COLO829 (cell line): ENCODE measurements at regions not wholly inside any gene's neighbourhood (a gene's known extent, or its start where the extent isn't known, plus 50 kb on each side); places are given as distances from the start of the nearest gene placed in this dataset.
"Not testable (repeated sequence)": the region's sequence is repeated elsewhere in the genome, so short reads cannot be mapped to it uniquely, and the experiment has no call there.

Experiments used
- DNase-seq: peaks from one replicate; pipeline ENCODE4 v3.0.0; 2012; ENCODE audit warnings: low spot score

DNA sequence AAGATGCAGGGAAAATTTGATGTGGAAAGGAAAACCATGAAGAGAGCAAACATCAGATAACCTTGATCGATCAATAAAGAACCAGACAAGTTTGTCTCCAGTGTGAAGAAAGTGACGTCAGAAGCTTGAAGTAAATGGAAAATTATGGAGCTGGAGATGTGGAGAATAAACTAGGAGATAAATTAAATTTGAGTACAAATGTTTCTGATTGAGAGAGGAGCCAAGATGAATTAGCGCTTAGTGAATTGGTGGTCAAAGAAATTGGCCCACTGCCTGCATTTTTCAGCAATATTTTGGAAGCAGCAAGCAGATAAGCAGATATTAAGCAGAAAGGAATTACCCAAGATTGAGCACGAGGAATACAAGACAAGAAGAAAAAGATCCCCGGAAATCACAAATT, 567.3 kb upstream of the ZNF385D start:
- DNase-seq: no peak

DNA sequence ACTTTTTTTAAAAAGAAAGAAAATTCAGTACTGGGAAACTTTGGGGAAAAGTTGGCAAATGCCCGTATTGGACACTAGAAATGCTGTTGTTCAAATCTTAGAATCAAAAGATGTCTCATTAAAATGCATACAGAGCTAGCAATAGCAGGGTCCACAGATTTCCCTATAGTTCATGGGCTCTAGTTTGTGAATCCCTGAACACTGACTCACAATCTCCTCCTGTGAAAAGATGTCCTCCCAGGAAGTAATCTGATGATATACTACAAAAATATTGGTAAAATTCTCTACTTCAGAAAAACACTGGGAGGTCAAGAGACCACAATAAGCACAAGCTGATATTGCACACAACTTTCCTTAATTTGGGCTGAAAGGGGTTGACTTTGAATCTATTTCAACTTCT, 568.4 kb upstream of the ZNF385D start:
- no peak for DNase-seq

DNA sequence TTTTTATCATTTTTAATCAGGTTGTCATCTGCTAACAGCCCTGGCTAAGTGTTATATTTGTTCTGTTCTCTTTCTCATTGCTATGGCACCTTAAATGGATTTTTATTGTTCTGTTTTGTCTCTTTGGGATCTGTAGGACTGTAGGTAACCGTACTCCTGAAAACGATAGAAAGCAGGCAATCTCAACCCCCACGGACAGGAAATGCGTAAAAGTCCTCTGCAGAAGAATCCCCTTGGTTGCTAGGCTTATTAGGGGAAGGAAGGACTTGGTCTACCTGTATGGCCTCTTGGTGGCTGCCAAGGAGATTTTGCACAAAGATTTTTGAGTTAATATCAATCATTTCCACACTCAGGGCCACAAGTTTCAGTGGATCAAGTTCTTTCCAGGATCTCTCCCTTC, 571.9 kb upstream of the ZNF385D start:
- no peak for DNase-seq

DNA sequence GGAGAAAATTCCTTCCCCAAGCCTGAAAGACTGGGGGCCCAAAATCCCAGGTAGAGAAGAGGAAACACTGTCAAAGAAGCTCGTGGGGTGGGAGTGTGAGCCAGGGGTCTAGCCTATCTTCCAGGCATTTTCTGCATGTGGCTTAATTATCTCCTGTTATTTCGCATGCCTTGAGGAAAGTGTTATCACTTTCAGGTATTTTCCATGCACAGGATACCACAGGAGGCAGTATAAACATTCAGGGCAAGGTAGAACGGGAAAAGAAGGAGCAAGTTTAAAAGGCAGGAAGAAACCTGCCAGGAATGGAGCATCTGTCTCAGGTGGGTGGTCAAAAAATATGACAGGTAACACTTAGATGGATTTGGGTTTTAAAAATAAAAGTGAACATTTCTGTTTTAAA, 575.3 kb upstream of the ZNF385D start:
- DNase-seq: no peak

DNA sequence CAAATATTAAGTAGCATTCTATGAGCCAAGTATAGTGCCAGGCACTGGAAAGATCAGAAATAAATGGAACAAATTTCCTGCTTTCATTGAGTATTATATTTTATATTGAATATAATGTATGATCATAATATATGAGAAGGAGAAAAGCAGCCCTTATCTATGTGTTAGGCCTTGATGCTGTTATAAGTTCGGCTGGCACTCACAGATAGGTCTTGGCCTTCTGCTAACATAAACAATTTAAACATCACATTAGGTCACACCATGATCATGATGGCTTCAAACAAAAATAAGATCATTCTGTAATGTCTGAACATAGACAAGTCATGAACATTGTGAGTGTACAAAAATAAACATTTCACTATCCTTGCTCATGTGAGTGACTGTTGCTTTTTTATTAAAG, 584.0 kb upstream of the ZNF385D start:
- no peak for DNase-seq

DNA sequence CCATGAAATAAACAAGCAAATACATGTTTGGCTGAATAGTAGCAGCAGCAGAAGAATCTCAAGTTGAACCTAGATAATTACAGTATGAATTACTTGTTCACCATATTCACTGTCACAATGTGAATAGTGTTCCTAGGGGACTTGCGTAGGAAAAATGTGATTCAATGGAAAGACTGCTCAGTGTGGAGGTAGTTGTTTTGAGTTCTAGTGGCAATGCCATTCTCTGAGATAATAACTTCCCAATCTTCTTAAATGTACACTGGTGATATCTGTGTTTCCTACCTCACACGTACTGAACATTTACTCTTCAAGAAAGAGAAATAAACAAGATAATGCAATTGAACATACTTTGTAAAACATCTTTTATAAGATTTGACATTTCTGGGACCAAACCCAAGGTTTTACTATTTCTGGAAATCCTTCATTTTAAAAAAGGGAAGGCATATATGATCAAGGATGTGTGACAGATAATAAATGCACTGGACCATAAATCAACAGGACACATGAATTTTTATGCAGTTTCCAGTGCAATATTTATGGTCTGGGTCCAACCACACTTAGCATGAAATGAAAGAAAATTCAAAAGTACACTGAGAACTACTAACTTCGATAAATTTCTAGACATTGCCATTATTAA, 598.3 kb upstream of the ZNF385D start:
- no peak for DNase-seq

DNA sequence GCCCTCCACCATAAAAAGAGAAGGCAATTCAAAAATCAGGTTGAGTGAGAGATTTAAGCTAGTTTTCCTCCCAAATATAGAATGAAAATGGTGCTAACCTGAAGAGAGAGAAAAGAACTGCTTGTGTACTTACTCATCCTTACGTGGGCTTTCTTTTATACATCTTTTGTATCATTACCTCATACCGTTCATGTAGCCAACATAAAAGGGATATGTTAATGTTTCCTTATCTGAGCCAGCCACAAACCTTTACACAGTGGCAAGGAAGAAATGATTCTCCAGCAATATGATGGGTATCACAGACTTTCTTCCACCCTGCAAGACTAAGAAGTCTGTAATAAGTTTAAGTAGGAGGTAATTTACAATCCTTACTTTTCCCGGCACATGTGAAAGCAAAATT, 600.8 kb upstream of the ZNF385D start:
- DNase-seq: no peak

DNA sequence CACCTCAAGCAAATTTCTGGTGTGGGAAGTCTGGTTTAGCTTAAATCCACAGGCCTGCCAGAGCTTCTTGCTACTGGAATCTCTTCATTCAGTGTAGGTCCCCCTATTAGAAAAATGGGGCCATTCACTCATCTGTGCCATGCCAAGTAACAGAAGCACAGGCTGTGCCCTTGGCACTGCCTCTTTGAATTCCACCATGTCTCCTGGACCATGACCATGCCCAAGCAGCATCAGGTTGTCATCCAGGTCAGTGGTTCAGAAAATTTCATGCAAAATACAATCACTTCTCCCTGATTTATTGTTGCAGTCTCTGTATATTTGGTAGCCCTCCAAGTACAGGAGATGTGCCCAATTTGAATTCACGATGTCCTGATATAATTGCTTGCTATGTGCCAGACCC, 602.1 kb upstream of the ZNF385D start:
- no peak for DNase-seq

DNA sequence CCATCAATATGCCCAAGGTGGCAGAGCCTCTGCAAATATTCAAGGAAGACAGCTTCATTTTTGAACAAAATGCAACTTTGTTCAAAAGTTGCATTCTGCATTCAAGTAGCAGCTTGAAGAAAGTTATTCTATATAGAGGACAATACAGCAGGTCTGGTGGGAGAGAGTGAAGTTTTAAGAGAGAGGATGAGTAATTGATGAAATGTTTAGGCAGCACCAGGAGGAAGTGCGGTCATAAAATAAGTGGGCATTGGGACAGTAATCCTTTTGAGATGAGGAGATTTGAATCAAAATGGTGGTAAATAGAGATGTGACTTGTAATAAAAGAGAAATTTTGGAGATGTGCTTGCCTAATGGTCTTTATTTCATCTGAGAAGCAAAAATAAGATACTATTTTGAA, 607.3 kb upstream of the ZNF385D start:
- no peak for DNase-seq

DNA sequence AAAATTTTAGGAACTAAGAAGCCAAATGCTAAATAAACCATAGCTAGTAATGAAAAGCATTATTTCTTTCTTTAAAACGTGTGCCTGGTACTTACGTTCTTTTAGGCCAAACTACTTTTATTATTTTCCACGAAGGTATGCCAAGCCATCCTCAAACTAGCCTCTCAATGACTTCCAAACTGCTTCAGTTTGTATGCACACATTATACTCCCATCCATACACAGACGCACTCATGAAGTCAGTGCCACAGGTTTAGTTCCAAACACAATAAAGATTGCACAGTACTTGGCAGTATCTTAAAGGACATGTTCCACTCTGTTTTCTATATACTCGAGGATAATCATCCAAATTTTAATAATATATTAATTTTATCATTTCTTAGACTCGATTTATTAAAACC, 609.2 kb upstream of the ZNF385D start:
- no peak for DNase-seq

DNA sequence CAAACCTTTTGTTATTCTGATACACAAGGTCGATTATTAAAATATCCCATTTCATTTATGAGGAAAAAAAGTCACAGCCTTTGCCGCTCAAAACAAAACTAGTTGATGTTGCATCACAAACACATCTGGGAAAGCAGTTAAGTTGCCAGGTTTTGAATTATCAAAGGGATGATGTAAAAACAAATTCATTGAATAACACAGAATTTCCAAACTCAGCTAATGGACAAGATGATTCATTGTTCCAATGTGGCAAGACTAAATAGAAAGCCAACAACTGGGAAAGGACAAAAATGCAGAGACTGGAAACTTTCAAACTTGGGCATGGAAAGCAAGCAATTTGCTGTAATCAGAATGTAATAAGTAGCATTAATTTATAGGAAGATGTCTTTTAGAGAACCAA, 610.0 kb upstream of the ZNF385D start:
- DNase-seq: no peak

DNA sequence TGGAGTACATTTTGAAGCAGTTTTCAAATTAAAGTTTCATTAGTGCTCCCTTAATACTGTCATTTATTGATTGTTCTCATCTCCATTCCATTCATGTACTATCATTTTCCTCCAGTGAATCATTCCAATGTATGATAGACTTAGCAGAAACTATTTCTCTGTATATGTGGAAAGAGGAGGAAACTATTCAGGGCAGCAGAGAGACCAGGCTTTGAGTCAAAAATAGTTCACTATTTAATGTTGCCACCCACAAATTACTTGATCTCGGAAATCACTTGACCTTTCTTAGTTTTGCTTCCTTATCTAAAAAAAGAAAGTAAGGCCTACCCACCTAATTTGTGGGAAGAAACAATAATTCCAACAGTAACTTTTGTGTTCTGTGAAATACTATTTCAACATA, 610.5 kb upstream of the ZNF385D start:
- no peak for DNase-seq

DNA sequence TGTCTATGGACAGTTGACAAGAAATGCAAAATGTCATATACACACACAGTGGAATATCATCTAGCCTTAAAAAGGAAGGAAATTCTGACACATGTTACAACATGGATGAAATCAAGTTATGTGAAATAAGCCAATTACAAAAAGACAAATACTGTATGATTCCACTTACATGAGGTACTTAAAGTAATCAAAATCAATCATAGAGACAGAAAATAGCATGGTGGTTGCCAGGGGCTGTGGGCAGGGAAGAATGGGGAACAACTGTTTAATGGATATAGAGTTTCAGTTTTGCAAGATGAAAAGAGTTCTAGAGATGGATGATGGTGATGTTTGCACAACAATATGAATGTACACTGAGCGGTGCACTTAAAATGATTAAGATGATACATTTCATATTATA, 613.8 kb upstream of the ZNF385D start:
- DNase-seq: no peak

DNA sequence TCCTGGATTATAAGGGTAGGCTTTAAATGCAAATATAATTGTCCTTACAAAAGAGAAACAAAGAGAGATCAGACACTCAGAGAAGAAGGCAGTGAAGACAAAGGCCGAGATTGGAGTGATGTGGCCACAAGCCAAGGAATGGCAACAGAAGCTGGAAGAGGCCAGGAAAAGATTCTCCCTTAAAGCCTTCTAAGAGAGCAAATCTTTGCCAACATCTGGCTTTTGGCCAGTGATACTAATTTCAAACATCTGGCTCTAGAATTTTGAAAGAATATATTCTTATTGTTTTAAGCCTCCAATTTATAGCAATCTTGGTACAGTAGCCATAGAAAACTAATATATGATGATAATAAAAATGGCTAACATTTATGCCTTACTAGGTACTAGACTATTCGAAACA, 615.8 kb upstream of the ZNF385D start:
- DNase-seq: no peak

DNA sequence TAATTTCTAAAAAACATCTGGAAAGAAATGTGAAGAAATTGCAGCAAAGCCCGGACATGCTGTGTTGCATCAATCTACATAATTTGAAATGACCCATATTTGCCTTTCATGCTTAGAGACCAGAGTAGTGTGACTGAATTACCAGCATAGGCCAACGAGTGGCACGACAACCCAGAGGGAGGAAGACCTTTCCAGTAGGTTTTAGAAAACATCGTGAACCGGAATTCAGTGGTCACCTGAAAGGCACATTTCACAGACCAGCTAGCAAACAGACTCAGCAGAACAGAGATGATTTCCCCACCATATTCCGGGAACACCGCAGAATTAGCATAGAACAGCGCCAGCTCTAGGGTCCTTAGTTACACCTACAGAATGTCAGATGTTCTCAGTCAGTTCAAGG, 620.0 kb upstream of the ZNF385D start:
- no peak for DNase-seq

DNA sequence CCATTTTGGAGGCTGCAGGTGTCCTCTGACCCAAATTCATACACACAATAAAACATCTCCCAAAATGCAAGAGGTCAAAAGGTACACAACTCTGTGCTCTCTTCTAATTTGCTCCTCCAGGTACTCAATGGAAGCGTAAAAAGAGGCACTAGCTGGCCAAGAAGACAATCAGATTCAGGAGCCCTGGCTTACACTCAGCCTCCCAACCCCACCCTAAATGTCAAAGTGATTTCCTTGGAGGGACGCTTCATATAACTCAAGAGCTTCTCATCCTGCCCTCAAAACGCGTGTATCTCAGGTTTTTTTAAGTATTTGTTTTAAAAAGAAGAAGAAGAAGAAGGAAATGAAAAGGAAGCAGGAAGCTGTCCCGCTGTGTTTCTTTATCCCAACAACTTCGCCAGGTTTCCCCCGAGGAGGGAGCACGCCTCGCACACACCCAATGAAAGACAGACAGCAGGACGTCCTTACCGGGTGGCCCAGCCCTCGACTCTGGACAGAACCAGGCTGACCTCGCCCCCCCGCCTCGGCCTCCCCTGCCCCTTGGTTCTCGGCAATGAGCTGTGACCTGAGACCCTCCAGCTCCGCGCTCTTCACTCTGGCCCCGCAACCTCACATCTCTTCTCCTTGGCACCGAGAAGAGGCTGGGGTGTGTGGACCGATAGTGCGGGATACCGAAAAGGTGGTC, 620.7 kb upstream of the ZNF385D start:
- no peak for DNase-seq

DNA sequence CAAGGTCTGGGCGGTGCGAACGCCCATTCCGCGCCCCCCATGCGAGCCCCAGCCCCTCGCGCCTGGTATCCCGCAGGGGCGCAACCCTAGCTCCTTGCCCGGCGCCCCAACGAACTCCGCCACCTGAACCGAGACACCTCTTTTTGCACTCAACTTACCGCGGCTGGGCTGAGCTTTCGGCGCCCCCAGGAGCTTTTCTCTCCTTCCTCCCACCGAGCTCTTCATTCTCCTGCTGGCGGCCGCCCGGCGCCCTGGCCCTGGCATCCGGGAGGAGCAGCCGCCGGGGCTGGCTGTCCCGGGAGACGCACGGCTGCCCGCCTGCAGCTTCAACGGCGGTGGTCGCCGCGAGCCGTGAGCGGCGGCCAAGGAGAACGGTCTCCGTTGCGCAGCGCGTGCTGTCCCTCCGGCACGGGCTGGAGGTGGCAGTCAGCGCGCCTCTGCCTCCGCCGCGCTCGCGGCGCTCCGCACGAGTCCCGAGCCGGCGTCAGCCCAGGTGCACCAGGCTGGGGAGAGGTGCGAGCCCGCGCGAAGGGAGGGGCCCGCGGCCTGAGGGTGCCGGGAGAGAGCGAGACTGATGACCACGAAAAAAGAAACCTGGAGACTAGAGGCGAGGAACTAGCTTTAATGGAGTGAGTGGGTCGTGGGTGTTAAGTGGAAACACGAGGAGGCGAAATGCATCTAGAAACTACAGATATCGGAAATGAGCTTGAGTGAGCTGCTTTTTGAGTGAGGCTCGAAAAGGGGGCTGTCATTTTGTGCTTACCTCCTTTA, 621.5 kb upstream of the ZNF385D start:
- DNase-seq: no peak

DNA sequence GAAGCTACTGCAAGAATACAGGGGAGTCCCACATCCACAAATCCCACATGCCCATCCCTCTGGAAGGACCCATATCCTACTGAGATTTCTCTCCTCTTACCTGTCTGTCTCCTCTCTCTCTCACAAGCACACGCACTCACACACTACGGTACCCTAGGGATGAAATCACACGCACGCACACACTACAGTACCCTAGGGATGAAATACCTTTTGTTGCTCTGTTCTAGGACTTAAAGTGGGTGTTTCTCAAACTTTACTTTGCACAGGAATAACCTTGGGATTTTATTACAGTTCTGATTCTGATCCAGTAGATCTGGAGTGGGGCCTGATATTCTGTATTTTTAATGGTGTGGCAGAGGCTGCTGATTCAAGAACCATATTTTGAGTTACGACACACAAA, 622.2 kb upstream of the ZNF385D start:
- no peak for DNase-seq

DNA sequence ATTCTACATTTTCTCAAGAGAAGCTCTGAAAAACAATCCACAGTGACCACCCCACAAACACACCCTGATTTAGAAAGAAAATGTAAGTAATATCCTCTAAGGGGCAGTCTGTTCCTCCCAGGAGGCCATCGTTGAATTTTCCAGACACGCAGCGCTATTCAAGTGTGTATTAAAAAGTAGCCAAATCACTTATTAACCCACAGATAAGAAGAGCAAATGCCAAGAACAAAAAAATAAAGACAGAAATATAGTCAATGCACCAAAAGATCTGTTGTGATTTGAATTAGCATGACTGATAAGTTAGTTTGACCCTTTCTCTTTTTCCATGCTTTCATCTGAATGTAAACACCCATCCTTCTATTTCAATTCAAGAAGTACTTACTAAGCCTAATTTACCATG, 622.8 kb upstream of the ZNF385D start:
- no peak for DNase-seq

DNA sequence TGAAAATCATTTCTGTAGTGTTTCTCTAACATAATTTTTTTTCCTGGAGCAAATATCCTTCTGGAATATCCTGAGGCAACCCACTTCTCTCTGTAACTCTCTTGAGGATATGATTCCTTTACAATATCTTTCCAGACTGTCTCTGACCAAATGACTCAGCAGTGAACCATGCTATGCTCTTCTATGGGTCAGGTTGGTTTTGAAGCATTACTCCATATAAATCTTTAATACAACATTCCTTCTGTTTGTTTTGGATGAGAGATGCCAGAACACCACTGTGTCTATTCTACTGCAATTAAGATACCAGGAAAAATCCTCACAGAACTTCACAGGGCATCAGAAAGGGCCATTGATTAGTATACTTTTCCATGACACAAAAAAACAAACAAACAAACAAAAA, 626.4 kb upstream of the ZNF385D start:
- no peak for DNase-seq

DNA sequence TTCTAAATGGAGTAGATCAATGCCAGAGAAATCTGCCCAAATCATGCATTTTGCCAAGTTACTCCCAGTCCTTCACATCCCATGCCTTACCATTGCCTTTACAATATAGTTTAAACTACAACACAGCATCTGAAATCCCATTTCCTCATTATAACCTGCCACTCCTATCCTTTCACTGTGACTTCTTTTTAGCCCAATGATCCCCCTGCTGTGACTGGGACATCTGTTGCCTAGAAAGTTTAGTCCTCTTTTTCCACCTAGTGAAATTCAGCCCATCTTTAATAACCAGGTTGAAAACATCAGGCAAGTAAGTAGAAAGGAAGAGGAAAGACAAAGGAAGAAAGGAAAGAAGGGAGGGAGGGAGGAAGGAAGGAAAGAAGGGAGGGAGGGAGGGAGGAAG, 627.9 kb upstream of the ZNF385D start:
- no peak for DNase-seq

DNA sequence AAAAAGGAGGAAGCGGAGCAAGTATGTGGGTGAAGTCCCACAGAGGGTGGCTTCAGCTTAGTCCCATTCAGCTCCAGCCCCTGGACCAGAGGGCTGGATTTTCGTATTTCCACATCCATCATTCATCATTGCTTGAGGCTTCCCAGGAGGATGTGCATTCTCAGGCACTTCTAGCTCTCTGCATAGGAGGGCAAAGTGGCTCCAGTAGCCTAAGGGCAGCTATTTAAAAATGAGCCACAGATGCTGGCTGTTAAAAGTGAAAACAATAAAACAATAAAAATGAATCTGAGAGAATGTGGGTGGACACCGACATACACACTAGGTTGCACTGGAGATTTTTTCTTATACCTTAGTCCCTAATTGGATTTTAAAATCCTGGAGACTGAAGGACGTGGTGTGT, 629.2 kb upstream of the ZNF385D start:
- DNase-seq: no peak

DNA sequence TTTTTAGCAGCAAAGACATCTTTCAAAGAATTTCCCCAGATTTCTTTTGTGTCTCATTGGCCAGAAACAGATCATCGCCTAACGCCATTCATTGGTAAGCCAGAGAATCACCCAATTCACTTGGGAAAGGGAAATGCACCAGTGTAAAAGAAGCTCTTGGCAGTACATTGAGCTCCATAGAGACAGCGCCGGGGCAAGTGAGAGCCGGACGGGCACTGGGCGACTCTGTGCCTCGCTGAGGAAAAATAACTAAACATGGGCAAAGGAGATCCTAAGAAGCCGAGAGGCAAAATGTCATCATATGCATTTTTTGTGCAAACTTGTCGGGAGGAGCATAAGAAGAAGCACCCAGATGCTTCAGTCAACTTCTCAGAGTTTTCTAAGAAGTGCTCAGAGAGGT, 630.6 kb upstream of the ZNF385D start:
- DNase-seq: not testable (repeated sequence)

DNA sequence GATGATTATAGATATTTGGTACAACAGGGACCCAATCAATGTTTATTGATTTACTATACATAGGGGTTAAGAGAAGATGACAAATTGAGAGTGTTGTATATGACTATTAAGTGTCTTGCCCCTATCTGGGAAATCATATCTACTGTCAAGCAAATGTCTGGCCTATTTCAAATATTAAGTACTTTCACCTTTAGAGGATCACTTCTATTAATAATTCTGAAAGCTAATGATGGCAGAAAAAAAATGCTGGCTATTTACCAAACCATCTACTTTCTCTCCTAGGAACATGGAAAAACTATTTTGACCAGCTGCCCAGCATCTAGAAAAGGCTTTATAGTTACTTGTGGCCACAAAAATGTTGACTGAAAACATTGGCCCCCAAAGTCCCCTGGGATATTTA, 632.3 kb upstream of the ZNF385D start:
- DNase-seq: no peak
